ENCODE measurements at regions not wholly inside any gene's neighbourhood (a gene's known extent, or its start where the extent isn't known, plus 50 kb on each side); places are given as distances from the start of the nearest gene placed in this dataset.
"Not testable (repeated sequence)": the region's sequence is repeated elsewhere in the genome, so short reads cannot be mapped to it uniquely, and the experiment has no call there.

DNA sequence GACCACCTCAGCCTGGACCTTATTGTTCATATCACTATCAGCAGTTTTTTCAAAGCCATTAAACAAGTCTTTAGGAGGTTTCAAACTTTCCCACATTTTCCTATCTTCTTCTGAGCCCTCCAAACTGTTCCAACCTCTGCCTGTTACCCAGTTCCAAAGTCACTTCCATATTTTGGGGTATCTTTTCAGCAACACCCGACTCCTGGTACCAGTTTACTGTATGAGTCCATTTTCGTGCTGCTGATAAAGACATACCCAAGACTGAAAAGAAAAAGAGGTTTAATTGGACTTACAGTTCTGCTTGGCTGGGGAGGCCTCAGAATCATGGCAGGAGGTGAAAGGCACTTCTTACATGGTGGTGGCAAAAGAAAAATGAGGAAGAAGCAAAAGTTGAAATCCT lies 195.9 kb upstream of the NR3C2 start:
- not testable (repeated sequence) for ATAC-seq

DNA sequence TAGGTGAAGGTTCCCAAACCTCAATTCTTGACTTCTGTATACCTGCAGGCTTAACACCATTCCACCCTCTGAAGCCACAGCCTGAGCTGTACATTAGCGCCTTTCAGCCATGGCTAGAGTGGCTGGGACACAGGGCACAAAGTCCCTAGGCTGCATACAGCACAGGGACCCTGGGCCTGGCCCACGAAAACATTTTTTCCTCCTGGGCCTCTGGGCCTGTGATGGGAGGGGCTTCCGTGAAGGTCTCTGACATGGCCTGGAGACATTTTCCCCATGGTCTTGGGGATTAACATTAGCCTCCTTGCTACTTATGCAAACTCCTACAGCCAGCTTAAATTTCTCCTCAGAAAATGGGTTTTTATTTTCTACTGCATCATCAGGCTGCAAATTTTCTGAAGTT lies 195.2 kb upstream of the NR3C2 start:
- ATAC-seq, result not testable (repeated sequence)

DNA sequence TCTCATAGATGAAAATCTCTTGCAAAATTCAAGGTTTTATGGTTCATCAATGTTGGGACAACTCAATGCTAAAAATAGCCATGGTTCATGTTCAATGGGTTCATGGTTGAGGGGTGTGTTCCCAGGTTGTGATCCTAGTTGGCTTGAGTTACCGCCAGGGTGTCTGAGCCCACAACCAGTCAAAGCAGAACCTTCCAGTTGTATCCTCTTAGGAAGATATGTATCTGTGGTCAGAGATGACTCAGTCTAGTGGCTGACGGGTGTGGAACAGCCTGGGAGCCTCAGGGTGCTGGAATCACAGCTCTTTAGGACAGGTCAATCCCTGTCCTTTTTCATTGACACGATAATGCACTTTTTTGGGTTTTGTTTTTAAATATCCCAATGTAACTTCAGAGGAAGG lies 192.3 kb upstream of the NR3C2 start:
- no peak for ATAC-seq

DNA sequence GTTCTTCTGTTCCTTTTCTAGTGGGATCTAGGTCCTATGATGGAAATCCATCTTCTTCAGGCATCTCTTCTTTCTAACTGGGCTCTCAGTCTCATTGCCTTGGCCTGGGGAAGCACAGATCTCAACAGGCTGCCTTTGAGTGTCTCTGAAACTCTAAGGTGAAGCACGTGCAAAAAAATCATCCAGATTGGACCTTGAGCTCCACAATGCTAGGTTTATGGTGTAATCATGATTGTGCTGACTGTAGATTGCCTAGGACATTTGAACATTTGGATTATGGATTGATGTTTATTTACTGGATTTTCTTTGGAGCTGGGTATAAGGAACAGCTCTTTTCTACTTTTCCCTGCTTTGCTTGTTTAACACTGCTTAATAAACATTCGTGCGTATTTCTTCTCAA lies 191.5 kb upstream of the NR3C2 start:
- ATAC-seq, result no peak

DNA sequence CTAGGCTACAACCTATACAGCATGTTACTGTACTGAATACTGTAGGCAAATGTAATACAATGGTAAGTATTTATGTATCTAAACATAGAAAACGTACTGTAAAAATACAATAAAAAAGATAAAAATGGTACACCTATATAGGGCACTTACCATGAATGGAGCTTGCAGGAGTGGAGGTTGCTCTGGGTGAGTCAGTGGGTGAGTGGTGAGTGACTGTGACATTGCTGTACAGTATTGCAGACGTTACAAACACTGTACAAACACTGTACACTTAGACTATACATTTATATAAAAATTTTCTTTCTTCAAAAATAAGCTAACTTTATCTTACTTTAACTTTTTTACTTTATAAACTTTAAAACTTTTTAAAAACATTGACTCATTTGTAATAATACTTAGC lies 190.3 kb upstream of the NR3C2 start:
- no peak for ATAC-seq

DNA sequence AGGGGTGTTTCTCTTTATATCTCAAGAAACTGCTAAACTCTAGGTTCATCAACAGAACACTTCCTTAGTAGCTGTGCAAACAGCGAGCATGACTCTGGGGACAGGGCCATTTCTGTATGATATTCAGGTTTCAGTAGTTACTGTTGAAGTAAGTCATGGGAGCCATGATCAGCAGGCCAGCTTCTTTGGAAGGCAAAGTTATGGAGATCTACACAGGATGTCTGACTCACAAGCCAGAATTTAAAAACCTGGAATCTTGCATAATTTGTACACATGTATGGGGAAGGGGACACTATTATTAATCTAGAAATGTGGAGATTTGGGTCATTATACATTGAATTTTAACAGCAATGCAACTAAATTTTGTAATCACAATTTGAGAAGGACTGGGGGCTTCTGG lies 187.8 kb upstream of the NR3C2 start:
- no peak for ATAC-seq

DNA sequence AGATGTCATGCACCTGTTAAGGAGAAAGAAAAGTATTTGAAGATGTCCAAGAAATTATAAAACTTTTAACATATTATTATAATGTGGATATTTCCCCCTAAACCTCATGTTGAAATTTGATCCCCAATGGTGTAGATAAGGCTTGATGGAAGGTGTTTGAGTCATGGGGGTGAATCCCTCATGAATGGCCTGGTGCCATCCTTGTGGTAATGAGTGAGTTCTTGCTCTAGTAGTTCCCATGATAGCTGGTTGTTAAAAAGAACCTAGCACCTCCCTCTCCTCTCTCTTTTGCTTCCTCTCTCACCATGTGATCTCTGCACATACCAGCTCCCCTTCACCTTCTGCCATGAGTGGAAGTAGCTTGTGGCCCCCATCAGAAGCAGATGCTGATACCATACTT lies 176.6 kb upstream of the NR3C2 start:
- no peak for ATAC-seq

DNA sequence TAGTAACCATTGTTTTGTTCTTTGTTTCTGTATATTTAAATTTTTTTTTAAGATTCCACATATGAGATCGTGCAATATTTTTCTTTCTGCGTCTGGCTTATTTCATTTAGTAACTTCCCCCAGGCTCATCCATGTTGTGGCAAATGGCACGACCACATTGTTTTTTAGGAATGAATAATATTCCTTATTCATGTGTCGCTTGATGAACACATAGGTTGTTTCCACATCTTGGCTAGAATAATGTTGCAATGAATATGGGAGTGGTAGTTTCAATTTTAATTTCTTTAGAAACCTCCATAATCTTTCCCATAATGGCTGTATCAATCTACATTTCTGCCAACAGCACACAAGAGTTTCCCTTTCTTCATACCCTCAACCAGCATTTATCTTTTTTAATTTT lies 166.8 kb upstream of the NR3C2 start:
- no peak for ATAC-seq

DNA sequence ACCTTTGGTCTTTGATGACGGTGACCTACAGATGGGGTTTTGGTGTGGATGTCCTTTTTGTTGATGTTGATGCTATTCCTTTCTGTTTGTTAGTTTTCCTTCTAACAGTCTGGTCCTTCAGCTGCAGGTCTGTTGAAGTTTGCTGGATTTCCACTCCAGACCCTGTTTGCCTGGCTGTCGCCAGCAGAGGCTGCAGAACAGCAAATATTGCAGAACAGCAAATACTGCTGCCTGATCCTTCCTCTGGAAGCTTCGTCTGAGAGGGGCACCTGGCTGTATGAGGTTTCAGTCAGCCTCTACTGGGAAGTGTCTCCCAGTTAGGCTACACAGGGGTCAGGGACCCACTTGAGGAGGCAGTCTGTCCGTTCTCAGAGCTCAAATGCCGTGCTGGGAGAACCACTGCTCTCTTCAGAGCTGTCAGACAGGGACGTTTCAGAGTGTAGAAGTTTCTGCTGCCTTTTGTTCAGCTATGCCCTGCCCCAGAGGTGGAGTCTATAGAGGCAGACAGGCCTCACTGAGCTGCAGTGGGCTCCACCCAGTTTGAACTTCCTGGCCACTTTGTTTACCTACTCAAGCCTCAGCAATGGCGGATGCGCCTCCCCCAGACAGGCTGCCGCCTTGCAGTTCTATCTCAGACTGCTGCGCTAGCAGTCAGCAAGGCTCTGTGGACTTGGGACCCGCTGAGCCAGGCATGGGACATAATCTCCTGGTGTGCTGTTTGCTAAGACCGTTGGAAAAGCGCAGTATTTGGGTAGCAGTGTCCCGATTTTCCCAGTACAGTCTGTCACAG lies 156.4 kb upstream of the NR3C2 start:
- ATAC-seq, result not testable (repeated sequence)

DNA sequence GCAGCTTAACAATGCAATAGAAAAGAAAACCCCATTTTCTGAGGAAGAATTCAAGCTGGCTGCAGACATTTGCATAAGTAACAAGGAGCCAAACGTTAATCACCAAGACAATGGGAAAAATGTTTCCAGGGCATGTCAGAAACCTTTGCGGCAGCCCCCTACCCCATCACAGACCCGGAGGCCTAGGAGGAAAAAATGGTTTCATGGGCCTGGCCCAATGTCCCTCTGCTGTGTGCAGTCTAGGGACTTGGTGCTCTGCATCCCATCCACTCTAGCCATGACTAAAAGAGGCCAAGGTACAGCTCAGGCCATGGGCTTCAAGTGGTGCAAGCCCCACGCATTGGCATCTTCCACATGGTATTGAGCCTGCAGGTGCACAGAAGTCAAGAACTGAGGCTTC lies 147.0 kb upstream of the NR3C2 start:
- no peak for ATAC-seq

DNA sequence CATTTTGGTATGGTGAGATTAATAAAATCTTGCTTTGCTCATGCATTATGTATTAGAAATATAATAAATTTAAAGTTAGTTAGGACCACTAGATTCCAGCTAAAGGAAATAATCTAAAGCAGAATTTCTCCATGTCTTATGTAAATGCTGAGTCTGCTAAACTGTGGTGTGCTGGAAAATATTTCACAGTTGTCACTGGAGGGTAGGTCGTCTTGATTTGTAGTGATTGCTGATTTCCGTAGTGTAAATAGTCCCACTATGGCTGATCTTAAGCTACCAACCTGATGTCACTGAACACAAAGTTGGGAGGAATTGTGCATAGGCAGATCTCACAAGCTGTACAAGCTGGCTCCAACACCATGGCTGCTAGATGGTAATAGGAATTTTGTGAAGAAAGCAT lies 133.4 kb upstream of the NR3C2 start:
- ATAC-seq, result no peak

DNA sequence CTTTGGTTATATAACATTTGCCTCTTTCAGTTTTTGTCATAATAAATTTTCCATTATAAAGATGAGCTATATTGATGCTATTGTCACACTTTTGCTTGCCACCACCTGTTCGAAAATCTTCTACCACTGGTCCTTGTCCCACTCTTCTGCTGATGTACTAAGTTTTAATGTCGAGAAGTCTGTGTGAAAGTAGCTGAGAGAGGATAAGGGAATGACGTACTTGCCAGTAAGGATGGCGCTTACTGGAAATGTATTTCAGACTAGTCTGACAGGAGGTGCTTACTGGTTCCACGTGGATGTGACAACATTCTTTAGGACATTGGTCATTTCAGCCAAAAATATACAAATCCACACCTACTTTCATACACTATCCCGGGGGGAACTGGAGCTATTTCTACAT lies 132.7 kb upstream of the NR3C2 start:
- no peak for ATAC-seq

DNA sequence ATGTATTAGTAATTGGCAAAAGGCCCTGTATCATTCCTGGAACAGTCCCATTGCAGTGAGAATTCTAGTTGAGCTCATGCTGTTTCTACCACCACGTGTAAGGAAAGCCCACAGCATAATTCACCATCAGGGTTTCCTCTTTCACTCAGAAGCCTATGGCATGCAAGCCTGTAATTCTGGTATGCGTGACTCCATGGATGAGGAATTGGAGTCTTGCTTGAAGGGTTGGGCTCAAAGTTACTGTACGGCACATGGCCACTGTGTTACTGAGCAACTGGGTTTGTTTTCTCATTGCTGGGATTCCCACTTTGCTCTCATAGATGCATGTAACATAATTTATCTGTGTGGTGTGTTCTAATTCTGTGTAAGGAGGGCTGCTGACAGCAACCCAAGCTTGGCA lies 132.3 kb upstream of the NR3C2 start:
- no peak for ATAC-seq

DNA sequence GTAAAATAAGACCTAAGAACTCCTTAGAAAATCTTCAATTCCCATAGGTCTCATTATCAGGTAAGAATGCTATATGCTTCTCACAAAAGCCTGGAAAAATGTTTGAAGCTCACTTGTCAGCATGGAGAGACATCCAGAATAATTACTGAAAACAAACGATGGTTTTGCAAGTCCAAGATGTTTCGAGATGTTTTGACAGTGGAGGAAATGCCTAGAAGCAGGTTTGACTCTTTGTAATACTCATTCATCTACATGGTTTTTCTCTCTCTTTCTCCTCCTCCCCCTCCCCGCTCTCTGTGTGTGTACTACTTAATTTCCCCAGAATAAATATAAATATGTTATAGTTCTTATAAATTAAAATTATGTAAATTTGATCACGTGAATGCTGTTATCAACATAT lies 131.9 kb upstream of the NR3C2 start:
- ATAC-seq, result no peak

DNA sequence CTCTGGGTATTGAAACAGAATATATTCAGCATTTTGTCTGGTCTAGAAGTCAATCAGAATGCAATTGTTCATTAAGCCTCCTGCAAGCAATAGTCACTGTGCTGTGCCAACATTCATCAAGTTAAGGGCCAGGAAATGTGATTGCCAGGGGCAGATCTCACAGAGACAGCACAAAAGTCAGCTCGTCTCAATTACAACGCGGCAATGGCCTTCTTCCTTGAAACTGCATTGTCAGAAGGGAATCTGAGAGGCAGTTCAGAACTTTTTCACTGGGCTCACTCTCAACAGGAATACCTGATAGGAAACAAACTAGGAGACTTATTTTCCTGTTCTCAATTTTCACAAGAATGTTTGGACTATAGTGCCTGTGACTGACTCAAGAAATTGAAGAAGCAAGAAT lies 131.1 kb upstream of the NR3C2 start:
- no peak for ATAC-seq

DNA sequence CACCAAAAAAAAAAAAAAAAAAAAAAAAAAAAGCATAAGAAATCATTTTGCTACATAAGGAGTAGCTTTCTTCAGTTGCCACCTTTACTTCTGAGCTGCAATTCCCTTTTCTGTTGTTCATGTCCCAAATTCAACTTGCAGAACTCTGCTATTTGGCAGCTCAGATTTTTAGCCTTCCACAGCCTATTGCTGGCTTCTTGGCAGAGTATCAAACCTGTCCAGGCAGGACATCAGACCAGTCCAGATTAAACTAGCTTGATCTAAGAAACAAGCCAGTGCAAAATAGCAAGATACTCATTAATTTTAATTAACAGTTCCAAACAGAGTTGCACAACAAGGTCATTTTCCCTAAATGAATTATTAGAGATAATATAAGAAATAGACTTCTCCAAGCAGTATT lies 123.6 kb upstream of the NR3C2 start:
- ATAC-seq, result no peak

DNA sequence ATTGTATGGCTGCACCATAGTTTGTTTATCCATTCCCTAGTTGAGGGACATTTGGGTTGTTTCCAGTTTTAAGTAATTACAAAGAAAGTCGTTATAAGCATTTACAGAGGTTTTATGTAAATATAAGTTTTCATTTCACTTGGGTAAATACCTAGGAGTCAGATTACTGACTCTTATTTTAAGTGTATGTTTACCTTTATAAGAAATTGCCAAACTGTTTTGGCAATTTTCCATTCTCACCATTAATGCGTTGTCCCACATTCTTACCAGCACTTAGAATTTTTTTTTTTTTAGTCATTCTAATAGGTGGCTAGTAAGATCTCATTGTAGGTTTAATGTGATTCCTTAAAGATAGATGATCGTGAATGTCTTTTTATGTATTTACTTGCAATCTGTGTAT lies 121.5 kb upstream of the NR3C2 start:
- ATAC-seq, result no peak

DNA sequence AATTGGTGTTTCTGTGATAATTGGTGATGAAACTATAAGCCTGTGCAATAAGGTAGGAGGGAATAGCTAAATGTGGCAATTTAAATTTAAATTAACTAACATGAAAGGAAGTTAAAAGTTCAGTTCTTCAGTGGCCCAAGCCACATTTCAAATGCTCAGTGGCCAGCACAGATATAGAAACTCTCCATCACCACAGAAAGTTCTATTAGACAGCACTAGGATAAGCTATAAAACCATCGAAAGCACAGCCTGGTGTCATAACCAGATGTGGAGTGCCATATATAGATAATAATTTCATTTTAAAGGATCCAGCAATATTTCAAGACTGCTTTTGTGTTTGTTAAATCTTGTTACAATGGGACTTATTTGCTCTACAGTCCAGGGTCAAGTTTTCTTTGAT lies 119.3 kb upstream of the NR3C2 start:
- ATAC-seq, result no peak

DNA sequence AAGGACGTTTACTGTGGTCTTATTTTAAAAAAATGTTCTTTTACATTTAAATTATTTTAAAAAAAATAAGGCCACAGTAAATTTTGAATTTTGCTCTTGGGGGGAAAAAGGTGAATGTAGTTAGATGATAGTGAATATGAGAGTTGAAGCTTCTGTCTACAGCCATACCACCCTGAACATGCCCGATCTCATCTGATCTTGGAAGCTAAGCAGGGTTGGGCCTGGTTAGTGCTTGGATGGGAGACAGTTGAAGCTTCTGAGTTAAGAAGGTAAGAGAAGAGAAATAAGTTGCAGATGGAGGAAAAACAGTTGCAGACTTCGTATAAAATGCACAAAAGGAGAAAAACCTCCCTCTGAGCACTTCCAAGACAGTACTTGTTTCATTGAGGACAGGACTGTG lies 115.6 kb upstream of the NR3C2 start:
- ATAC-seq, result no peak

DNA sequence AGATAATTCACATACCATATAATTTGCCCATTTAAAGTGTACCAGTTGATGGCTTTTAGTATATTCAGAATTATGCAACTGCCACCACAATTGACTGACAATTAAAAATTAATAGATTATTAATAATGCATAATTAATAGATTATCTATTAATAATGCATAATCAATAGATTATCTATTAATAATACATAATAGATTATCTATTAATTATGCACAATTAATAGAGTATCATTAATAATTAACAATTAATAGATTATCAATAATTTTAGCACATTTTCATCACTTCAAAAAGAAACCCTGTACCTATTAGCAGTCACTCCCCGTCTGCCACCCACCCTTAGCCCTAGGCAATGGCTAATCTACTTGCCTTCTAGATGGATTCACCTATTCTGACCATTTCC lies 108.6 kb upstream of the NR3C2 start:
- ATAC-seq, result no peak

DNA sequence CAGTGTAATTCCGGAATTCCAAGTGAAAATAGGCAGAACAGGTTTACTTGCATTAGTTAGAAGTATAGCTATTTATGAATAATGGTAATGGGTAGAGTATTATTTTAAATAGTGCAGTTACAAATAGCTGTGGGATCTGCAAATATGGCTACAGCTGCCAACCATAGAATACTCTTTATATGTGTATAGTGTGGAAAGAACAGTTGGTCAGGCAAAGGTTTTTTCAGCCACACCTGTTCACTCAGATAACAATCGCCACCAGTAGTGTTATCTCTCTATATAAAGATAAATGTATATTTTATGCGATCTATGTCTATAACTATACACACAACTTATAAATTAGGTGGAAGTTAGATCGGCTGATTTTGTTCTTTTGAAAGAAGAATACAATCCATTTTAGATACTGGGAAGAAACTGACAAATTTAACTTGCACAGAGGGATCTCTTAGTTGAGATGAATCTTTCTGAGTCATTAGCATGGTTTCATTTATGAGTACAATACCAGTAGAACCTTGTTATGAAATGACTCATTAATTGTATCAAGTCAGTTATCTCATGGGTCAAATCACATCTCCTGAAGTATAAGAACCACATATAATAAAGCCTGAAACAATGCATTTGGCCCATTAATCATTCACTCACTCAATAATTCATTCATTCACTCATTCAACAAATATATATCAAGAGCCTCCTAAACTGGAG lies 100.9 kb upstream of the NR3C2 start:
- ATAC-seq, result no peak

DNA sequence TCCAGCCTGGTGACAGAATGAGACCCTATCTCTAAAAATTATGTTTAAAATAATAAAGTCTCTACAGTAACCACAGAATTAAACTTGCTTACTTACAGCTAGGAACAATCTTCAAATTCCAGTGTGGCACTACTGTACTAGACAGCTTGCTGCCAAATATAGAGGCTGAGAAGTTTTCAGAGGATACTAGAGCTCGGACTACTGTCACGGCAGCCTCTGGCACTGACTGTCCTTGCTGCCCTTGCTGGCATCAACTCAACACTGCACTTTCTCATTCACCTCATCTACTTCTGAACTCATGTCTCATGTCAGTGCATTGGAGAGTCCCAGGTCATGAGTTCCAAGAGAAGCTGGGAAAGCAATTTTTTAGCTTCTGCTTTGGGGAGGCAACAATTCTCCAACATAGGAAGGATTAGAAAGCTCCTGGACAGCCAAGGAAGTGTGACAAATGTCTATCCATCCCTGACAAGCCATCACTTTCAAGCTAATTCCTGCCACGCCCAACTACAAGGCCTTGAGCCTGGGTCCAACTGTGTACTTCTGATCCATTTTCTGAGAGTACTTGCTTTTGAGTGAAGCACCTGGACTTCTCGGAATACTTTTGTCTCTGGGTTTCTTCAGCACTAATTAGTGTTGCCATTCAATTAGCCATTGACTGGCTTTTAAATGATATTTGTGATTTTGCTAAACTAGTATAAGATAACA lies 98.6 kb upstream of the NR3C2 start:
- no peak for ATAC-seq

DNA sequence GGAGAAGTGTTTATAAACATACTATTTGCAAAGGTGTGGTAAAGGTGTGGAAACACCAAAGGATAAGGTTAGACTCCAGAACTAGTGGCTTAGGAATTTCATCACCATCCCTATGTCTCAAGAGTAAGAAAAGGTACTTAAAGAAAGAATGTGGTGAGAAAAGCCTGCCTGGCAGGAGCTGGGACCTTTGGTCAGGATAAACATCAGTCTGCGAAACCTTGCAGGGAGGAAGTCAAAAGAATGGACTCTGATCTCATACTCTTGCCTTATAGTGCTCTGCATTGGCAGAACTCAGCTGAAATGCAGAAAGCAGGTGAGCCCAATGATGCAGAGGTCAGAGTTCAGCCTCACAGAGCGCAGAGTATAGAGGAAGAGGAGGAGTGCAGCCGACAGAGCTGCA lies 97.2 kb upstream of the NR3C2 start:
- no peak for ATAC-seq

DNA sequence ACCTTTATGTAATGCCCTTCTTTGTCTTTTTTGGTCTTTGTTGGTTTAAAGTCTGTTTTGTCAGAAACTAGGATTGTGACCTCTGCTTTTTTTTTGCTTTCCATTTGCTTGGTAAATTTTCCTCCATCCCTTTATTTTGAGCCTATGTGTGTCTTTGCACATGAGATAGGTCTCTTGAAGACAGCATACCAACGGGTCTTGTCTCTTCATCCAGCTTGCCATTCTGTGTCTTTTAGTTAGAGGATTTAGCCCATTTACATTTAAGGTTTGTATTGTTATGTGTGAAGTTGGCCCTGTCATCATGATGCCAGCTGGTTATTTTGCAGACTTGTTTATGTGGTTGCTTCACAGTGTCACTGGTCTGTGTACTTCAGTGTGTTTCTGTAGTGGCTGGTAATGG lies 91.6 kb upstream of the NR3C2 start:
- ATAC-seq, result not testable (repeated sequence)

All from esophagus mucosa (tissue), 1 donor.